ENCODE measurements at regions not wholly inside any gene's neighbourhood (a gene's known extent, or its start where the extent isn't known, plus 50 kb on each side); places are given as distances from the start of the nearest gene placed in this dataset.

GRCh38 chr9:89881431-89881830, 276.6 kb downstream of the GADD45G start:
- Histone ChIP-seq H3K9me3 (no peaks in the 10 kb centered on the region), H3K4me3 (no peak overlapping the region), H3K4me1 (ENCODE audit: low read depth) (no peaks in the 10 kb centered on the region), H3K36me3 (ENCODE audit: low read depth) (no peaks in the 10 kb centered on the region)
- DNase-seq (no peak), ATAC-seq (no peak)
- intact Hi-C loops (cut with DNase I, micrococcal nuclease) = no loop called here
- TF ChIP-seq CTCF (IDR thresholded peaks at IDR 0.05) = no peak

GRCh38 chr9:89882930-89883361, 278.1 kb downstream of the GADD45G start:
- intact Hi-C loops (cut with DNase I, micrococcal nuclease) = no loop called here
- no peaks in the 10 kb centered on the region for H3K4me1 ChIP-seq (ENCODE audit: low read depth)
- ATAC-seq = no peak
- no peak for DNase-seq
- no peak overlapping the region for H3K4me3 ChIP-seq
- TF ChIP-seq CTCF (IDR thresholded peaks at IDR 0.05) = no peak
- no peaks in the 10 kb centered on the region for H3K36me3 ChIP-seq (ENCODE audit: low read depth)
- no peaks in the 10 kb centered on the region for H3K9me3 ChIP-seq

- no peak overlapping the region for H3K4me3 ChIP-seq
- no peaks in the 10 kb centered on the region for H3K9me3 ChIP-seq
- intact Hi-C loops (cut with DNase I, micrococcal nuclease) = no loop called here
- H3K4me1 ChIP-seq (ENCODE audit: low read depth) = no peaks in the 10 kb centered on the region
- TF ChIP-seq CTCF (IDR thresholded peaks at IDR 0.05) = no peak
- ATAC-seq (no peak), DNase-seq (no peak)
- no peaks in the 10 kb centered on the region for H3K36me3 ChIP-seq (ENCODE audit: low read depth)
Observed at GRCh38 chr9:89883401-89884341, 278.9 kb downstream of the GADD45G start.

- ATAC-seq (no peak), DNase-seq (no peak)
- Histone ChIP-seq H3K4me1 (ENCODE audit: low read depth) (no peaks in the 10 kb centered on the region), H3K36me3 (ENCODE audit: low read depth) (no peaks in the 10 kb centered on the region), H3K4me3 (no peak overlapping the region), H3K9me3 (no peaks in the 10 kb centered on the region)
- intact Hi-C loops (cut with DNase I, micrococcal nuclease) = no loop called here
- TF ChIP-seq CTCF (IDR thresholded peaks at IDR 0.05) = no peak
Observed at GRCh38 chr9:89884356-89885083, 279.7 kb downstream of the GADD45G start.

GRCh38 chr9:89885156-89885555, 280.3 kb downstream of the GADD45G start:
- no peak overlapping the region for H3K4me3 ChIP-seq
- H3K9me3 ChIP-seq = no peaks in the 10 kb centered on the region
- DNase-seq (no peak), ATAC-seq (no peak)
- H3K36me3 ChIP-seq (ENCODE audit: low read depth) = no peaks in the 10 kb centered on the region
- no peak for TF ChIP-seq CTCF (IDR thresholded peaks at IDR 0.05)
- intact Hi-C loops (cut with DNase I, micrococcal nuclease) = no loop called here
- H3K4me1 ChIP-seq (ENCODE audit: low read depth) = no peaks in the 10 kb centered on the region
